ENCODE measurements at regions not wholly inside any gene's neighbourhood (a gene's known extent, or its start where the extent isn't known, plus 50 kb on each side); places are given as distances from the start of the nearest gene placed in this dataset.

- TF ChIP-seq YY1 (IDR thresholded peaks at IDR 0.05; ENCODE audit: insufficient read depth, insufficient read length) (no peak), SUZ12 (IDR thresholded peaks at IDR 0.05; ENCODE audit: extremely low read depth, insufficient read depth, insufficient read length) (no peak)
Measured at GRCh38 chr1:56145581-56145980, 433.8 kb downstream of the PLPP3 start.

Measured in NT2/D1 (cell line).